ENCODE measurements at regions not wholly inside any gene's neighbourhood (a gene's known extent, or its start where the extent isn't known, plus 50 kb on each side); places are given as distances from the start of the nearest gene placed in this dataset.

DNA sequence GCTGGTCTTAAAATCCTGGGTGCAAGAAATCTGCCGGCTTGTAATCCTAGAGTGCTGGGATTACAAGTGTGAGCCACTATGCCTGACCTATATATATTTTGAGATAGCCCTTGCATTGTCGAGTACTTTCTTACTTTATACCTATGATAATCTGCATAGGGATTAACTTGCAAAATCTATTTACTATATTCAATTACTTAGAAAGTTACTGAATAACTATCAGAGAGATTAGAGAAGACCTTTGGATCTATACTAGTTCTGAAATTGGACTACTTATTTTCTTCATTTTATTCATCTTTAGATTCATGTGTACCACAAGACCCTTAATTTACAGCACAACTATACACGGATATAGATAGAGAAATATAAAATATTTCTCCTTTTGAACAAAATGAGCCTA is 1766.0 kb downstream of the NCAM2 start:
- H3K4me3 ChIP-seq (ENCODE audit: low read depth, low read length), result no peak overlapping the region
- no peak for DNase-seq (ENCODE audit: low read depth)
- TF ChIP-seq, protein P1, sequence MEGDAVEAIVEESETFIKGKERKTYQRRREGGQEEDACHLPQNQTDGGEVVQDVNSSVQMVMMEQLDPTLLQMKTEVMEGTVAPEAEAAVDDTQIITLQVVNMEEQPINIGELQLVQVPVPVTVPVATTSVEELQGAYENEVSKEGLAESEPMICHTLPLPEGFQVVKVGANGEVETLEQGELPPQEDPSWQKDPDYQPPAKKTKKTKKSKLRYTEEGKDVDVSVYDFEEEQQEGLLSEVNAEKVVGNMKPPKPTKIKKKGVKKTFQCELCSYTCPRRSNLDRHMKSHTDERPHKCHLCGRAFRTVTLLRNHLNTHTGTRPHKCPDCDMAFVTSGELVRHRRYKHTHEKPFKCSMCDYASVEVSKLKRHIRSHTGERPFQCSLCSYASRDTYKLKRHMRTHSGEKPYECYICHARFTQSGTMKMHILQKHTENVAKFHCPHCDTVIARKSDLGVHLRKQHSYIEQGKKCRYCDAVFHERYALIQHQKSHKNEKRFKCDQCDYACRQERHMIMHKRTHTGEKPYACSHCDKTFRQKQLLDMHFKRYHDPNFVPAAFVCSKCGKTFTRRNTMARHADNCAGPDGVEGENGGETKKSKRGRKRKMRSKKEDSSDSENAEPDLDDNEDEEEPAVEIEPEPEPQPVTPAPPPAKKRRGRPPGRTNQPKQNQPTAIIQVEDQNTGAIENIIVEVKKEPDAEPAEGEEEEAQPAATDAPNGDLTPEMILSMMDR (IDR thresholded peaks at IDR 0.05; ENCODE audit: insufficient read depth, low read depth, low read length, missing control alignments), result no peak

DNA sequence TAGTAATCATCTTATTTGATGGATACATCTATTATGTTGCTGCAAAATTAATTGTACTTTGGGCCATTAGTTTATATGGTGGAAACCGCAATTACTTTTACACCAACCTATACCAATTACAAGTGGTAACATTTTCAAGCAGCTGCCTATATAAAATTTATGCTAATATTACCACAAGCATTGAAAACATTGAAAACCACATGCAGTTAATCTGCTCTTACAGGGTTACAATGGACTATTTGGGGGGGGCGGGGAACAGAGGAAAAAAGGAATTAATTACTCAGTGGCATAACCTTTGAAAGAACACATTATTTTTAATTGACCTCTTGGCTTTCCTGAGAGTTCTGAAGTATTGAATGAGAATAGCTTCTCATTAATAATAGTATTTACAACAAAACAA is 1793.2 kb downstream of the NCAM2 start:
- DNase-seq (ENCODE audit: low read depth), result no peak
- TF ChIP-seq, protein P1 (IDR thresholded peaks at IDR 0.05; ENCODE audit: insufficient read depth, low read depth, low read length, missing control alignments), result no peak
- H3K4me3 ChIP-seq (ENCODE audit: low read depth, low read length), result no peak overlapping the region

DNA sequence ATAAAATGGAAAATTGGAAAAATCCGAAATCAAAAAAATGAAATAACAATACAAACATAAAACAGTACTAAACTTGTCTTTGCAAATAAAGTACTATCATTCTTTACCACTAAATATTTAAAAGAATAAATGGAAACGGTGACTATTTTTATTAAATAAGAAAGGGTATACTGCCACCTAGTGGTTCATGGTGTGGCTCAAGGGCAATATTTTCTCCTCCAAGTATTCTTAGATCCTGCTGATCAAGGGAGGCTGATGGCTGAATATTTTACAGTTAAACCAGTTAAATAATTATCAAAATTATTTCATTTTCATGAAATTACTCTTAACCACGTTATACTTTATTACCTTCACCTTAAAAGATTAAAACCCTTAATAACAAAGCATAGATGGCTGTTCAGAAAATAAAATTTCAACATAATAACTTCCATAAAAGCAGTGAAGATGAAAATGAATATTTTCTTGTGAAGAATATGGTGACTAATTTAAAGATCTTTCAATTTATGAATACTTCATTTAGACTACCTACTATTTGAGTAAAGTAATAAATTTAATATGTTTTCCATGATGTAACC is 1793.9 kb downstream of the NCAM2 start:
- DNase-seq (ENCODE audit: low read depth), result peak; percentile 42
- TF ChIP-seq, protein P1 (IDR thresholded peaks at IDR 0.05; ENCODE audit: insufficient read depth, low read depth, low read length, missing control alignments), result peak; percentile 49
- H3K4me3 ChIP-seq (ENCODE audit: low read depth, low read length), result no peak overlapping the region

DNA sequence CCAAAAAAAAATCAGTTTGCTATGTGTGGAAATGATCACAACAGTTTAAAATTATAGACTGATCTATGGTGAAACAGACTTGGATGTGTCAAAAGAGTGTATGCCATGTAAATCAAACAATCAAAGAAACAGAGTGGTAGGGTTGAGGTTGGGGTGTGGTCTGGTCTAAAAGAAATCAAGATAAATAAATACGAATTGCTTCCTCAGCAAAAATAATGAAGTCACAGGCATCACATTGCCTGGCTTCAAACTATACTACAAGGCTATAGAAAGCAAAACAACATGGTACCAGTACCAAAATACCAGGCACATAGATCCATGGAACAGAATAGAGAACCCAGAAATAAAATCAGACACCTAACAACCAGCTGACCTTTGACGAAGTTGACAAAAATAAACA is 1796.9 kb downstream of the NCAM2 start:
- DNase-seq (ENCODE audit: low read depth), result no peak
- no peak overlapping the region for H3K4me3 ChIP-seq (ENCODE audit: low read depth, low read length)
- TF ChIP-seq, protein P1 (IDR thresholded peaks at IDR 0.05; ENCODE audit: insufficient read depth, low read depth, low read length, missing control alignments), result no peak

DNA sequence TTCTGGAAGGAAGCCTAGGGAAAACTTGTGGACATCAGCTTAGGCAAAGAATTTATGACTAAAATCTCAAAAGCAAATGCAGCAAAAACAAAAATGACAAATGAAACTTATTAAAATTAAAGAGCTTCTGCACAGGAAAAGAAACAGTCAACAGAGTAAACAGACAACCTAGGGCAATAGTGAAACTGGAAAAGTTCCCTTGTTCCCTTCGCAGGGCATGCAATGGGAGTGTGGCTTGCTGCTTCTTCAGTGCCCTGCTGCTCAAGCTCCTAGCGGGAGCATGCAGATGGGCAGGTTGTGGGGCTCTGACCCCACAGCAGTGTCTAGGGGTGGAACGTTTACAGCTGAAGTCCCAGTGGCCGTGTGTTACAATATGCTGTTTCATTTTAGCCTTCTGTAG is 1797.4 kb downstream of the NCAM2 start:
- TF ChIP-seq, protein P1 (IDR thresholded peaks at IDR 0.05; ENCODE audit: insufficient read depth, low read depth, low read length, missing control alignments), result no peak
- DNase-seq (ENCODE audit: low read depth), result no peak
- no peak overlapping the region for H3K4me3 ChIP-seq (ENCODE audit: low read depth, low read length)

DNA sequence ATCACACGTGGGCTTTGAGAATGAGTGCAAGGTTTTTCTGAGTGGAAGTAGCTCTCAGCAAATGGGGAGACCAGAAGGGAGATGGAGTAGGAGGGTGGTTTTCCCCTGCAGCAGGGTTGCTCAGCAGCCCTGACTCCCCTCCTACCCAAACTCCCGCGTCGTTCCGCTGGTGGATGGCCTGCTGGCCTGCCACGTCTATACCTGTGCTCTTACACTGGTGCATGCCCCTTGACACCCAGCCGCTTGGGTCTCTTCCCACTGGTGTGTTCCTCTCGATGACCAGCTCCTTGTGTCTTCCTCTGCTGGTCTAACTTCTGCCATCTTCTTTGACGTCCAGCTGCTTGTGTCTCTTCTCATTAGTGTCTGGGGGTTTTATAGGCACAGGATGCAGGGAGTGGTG is 1797.9 kb downstream of the NCAM2 start:
- TF ChIP-seq, protein P1 (IDR thresholded peaks at IDR 0.05; ENCODE audit: insufficient read depth, low read depth, low read length, missing control alignments), result no peak
- no peak for DNase-seq (ENCODE audit: low read depth)
- H3K4me3 ChIP-seq (ENCODE audit: low read depth, low read length), result no peak overlapping the region

DNA sequence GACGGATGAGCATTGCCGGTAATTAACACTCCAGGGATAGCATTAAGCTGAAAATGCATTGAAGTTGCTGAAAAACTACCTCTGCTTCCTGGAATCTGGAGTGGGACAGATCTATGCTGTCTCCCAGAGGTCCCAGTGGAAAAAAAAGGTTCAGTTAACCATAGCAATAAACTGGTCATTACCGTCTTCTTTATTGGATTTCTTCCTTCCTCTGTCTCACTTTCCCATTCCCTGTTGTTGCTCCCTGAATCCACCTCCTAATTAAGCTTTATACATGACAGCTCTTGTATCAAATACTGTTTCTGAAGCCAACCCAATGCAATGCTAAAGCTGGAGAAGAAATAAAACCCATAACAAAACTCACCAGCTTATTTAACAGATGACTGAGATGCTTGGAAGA is 1805.9 kb downstream of the NCAM2 start:
- TF ChIP-seq, protein P1 (IDR thresholded peaks at IDR 0.05; ENCODE audit: insufficient read depth, low read depth, low read length, missing control alignments), result no peak
- no peak overlapping the region for H3K4me3 ChIP-seq (ENCODE audit: low read depth, low read length)
- DNase-seq (ENCODE audit: low read depth), result no peak
